ENCODE measurements at regions not wholly inside any gene's neighbourhood (a gene's known extent, or its start where the extent isn't known, plus 50 kb on each side); places are given as distances from the start of the nearest gene placed in this dataset.
"Not testable (repeated sequence)": the region's sequence is repeated elsewhere in the genome, so short reads cannot be mapped to it uniquely, and the experiment has no call there.

DNA sequence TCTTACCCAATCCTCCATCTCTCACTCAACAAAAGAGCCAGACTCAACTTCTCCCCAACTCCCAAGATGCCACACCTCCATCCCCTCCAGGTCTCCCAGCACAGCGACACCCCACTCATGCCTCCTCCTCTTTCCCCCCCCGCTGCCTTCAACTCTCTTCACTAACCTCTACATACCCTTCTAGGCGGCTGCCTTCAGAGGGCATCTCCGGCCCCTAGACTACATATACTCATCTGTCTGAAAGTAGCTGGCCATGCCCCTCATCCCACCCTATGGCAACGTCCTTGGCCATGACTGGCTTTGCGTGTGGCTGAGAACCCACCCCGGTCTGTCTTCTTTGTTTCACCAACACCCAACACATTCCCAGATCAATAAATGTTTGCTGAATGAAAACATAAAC is 81.7 kb upstream of the TMEM45B start:
- no peaks in the 10 kb centered on the region for H3K4me1 Mint-ChIP-seq
- H3K27ac Mint-ChIP-seq: no peak overlapping the region
- H3K36me3 Mint-ChIP-seq: no peaks in the 10 kb centered on the region
- H3K4me3 Mint-ChIP-seq: no peak overlapping the region
- H3K9me3 Mint-ChIP-seq: no peaks in the 10 kb centered on the region
- ATAC-seq: no peak
- no peak for DNase-seq (ENCODE audit: low spot score in 2 of 2)

DNA sequence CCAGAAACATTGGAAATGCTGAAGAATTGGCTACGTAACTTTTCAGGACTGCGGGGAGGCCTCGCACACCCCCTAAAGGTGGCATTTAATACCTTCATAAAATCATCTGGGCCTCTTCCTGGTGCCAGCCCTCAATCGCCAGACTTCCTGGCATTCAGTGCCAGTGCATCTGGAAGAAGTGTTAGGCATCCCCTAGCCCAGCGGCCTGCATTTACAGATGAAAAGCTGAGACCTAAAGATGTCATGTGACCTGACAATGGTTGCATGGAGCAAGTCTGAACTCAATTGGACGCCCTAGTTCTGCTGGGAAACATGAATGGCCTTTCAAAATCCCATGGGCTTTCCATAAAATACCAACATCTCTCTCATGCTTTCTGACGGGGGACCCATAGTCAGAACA is 81.0 kb upstream of the TMEM45B start:
- no peak for DNase-seq (ENCODE audit: low spot score in 2 of 2)
- no peaks in the 10 kb centered on the region for H3K4me1 Mint-ChIP-seq
- no peak overlapping the region for H3K4me3 Mint-ChIP-seq
- H3K36me3 Mint-ChIP-seq: no peaks in the 10 kb centered on the region
- no peak overlapping the region for H3K27ac Mint-ChIP-seq
- ATAC-seq: no peak
- H3K9me3 Mint-ChIP-seq: no peaks in the 10 kb centered on the region

DNA sequence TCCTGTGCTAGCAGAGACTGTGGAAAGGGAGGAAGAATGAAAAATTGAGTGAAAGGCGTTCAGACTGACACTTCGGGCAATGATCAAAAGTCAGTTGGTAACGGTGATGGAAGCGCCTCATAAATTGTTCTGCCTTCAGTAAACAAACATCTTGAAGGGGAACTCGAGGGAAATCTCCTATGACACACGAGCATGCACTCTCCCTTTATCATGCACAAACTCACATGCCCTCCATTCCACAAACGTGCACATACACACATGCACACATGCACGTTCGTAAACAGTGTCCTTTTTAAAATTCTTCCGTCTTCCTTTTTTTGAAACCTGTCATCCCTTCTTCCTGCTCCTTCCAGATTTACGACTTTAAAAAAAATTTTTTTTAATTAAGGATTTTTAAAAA is 77.8 kb upstream of the TMEM45B start:
- DNase-seq (ENCODE audit: low spot score in 2 of 2): no peak

DNA sequence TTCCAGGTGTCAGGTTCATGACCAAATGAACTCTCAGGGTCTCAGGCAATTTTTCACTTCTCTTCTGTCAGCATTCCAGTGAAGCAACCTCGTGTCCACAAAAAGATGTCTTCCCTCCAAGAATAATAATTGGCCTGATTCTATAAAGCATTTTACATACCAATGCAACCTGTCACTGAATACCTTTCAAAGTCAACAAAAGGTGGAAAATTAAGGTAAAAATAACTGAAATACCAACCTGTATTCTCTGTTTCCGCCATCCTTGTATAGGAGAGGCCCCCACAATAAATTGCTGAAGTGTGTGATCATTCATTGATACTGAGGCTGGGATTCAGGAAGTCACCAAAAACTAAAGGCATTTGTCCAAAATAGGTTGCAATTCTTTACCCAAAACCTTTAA is 77.4 kb upstream of the TMEM45B start:
- H3K4me1 Mint-ChIP-seq: no peaks in the 10 kb centered on the region
- no peaks in the 10 kb centered on the region for H3K36me3 Mint-ChIP-seq

More for the DNA sequence above, 77.8 kb upstream of the TMEM45B start:
- no peak overlapping the region for H3K27ac Mint-ChIP-seq
- no peaks in the 10 kb centered on the region for H3K4me1 Mint-ChIP-seq
- no peaks in the 10 kb centered on the region for H3K36me3 Mint-ChIP-seq
- no peak for ATAC-seq
- H3K4me3 Mint-ChIP-seq: no peak overlapping the region
- no peaks in the 10 kb centered on the region for H3K9me3 Mint-ChIP-seq

DNA sequence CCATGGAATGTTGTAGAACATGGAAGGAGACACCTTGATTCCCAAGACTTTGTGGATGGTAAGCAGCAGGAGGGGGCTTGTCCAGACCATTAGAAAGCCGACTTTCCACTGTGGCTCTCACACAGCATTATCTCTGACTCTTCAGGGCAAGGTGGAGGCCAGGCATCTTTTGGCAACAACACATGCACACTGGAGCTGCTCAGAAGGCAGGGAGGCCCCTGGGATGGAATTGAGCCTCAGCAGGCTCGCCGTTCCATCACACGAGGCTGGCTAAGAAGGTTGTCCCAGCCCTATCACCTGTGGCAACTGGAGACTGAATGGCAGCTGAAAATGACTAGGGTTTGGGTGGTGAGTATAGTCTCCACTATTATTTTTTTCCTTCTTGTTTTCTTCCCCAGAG is 76.3 kb upstream of the TMEM45B start:
- no peaks in the 10 kb centered on the region for H3K36me3 Mint-ChIP-seq
- no peaks in the 10 kb centered on the region for H3K9me3 Mint-ChIP-seq
- no peak for ATAC-seq
- no peak overlapping the region for H3K27ac Mint-ChIP-seq
- H3K4me3 Mint-ChIP-seq: no peak overlapping the region
- H3K4me1 Mint-ChIP-seq: no peaks in the 10 kb centered on the region
- DNase-seq (ENCODE audit: low spot score in 2 of 2): no peak

More for the DNA sequence above, 77.4 kb upstream of the TMEM45B start:
- H3K9me3 Mint-ChIP-seq: no peaks in the 10 kb centered on the region
- ATAC-seq (no peak), DNase-seq (ENCODE audit: low spot score in 2 of 2) (no peak)
- no peak overlapping the region for H3K4me3 Mint-ChIP-seq
- no peak overlapping the region for H3K27ac Mint-ChIP-seq

DNA sequence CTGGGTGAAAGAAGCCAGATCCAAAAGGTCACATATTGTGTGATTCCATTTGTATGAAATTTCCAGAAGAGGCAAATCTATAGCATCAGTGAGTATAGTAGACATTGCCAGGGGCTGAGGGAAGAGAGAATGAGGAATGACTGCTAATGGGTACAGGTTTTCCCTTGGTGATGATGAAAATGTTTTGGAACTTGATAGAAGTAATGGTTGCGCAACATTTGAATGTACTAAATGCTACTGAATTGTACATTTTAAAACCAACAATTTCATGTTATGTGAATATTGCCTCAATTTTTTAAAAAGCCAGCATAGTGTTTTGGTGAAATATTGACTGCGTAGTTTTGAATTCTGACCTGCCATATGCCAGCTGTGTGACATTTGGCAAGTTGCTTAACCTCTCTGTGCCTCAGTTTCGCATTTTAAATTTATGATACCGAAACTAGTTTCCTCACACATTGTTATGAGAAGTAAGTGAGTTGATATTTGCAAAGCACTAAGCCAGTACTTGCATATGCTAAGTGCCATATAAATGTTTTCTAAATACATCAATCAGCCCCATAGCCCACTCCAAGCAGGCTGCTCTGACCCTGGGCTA is 75.4 kb upstream of the TMEM45B start:
- ATAC-seq: no peak
- Mint-ChIP-seq H3K9me3 (no peaks in the 10 kb centered on the region), H3K4me1 (no peaks in the 10 kb centered on the region), H3K4me3 (no peak overlapping the region), H3K36me3 (no peaks in the 10 kb centered on the region), H3K27ac (no peak overlapping the region)
- DNase-seq (ENCODE audit: low spot score in 2 of 2): no peak

DNA sequence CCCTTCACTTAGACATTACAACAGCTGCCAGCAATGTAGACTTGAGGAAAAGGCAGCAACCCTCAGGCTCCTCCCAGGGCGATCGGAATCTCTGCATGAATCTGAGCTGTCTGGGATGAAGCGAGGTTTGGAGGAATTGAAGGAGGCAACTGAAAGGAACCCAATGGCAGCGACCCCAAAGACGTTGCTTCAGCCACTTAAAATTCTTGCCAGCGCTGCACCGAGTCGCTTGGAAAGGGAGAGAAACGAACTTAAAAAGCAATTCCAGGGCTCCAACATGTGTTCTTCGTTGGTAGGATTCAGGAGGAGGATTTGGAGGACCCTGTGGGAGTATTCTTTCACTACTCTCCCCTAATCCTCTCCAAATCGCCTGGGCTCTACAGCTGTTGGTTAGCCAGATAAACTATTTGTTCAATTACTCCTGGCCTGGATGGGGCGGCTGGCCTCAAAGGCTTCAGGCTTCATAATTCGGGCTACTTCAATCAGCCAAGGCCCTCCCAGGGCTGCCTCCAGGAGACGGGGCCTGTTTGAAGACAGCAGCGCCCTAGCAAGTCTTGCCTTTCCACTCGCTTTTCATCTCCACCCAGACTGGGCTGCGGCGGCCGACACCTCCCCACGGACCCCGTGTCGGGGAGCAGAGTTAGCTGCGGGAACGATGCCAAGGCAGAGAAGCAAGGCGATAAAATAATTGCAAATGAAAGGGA is 72.4 kb upstream of the TMEM45B start:
- Mint-ChIP-seq H3K9me3 (no peaks in the 10 kb centered on the region), H3K27ac (no peak overlapping the region), H3K4me3 (no peak overlapping the region), H3K36me3 (no peaks in the 10 kb centered on the region), H3K4me1 (no peaks in the 10 kb centered on the region)
- ATAC-seq (no peak), DNase-seq (ENCODE audit: low spot score in 2 of 2) (no peak)

DNA sequence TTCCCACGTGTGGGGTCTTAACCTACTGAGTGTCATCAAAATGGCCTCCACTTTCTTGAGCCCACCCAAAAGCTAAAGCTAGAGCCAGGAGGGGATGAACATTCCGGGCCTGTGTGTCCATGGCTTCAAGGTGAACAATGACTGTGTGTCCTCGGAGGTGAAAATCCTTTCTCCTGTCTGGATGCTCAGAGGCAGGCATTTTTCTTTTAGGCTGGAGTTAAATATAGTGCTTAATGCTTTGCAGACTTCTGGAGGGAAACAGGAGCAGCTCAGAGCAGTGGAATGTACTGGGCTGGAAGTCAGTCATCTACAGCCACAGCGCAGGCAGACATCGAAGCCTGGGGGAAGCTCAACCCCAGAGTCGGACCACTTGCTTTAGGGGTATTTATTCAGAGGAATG is 68.6 kb upstream of the TMEM45B start:
- Mint-ChIP-seq H3K4me3 (no peak overlapping the region), H3K9me3 (no peaks in the 10 kb centered on the region), H3K36me3 (no peaks in the 10 kb centered on the region), H3K4me1 (no peaks in the 10 kb centered on the region), H3K27ac (no peak overlapping the region)
- DNase-seq (ENCODE audit: low spot score in 2 of 2): no peak
- ATAC-seq: no peak

DNA sequence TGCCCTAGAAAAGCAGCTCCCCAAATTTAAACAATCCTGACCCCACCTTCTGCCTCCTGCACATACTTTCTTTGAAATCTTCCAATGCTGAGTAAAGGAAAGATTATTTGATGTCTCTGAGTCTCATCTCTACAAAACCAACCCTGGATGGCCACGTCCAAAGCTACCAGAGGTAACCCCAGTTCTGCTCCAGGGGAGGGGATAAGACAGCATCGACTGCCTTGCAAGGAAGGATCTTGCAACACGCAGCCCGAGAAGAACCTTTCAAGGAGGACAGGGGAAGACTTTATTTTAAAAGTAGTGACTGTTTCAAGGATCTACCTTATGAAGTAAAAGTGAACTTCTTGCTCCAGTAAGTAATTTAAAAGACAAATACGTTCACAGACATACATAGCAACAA is 66.5 kb upstream of the TMEM45B start:
- no peak overlapping the region for H3K27ac Mint-ChIP-seq
- ATAC-seq (no peak), DNase-seq (ENCODE audit: low spot score in 2 of 2) (no peak)
- H3K4me1 Mint-ChIP-seq: no peaks in the 10 kb centered on the region
- H3K4me3 Mint-ChIP-seq: no peak overlapping the region
- no peaks in the 10 kb centered on the region for H3K9me3 Mint-ChIP-seq
- H3K36me3 Mint-ChIP-seq: no peaks in the 10 kb centered on the region

DNA sequence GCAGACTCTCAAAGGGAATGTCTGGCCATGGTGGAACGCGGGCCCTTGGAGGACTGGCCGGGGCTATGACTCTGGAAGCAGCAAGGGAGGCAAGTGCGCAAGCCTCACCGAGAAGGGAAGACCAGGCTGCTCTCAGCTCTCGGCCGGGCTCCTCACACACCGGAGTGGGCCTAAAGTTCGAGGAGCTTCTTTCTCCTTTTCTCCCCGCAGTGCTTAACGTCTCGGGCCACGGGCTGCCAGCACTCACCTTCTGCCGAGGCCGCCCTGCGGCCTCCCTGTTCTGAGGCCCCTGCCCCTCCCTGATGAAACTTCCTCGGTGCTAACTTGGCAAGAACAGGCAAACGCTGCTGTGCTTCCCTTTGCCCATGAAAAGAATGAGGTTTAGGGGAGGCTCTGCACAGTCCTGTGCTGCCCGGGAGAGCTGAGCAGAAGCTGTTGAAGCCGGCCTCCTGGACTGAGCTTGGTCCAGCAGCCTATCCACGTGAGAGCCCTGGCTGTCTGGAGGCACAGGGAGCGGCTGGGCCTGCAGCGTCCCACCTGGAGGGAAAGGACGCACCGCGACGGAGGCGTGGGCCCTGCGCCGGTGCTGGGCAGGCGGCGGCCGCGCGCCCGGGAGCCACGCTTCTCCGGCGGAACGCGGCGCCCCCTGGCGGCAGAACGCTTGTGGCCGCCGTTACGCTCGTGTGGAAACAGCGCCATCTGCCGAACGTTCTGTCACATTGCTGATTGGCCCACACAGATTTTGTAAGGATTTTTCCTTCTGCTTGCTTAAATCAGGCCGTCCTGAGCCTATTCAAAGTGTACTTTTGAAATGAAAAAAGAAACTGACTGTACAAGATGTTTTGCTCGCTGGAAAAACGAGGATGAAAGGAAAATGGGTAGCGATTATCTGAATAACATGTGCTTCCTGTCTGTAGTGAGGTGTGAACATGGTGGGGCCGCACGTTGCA is 65.0 kb upstream of the TMEM45B start:
- DNase-seq (ENCODE audit: low spot score in 2 of 2) (peak; percentile 79 to 86), ATAC-seq (peak; percentile 84)
- H3K36me3 Mint-ChIP-seq: no peaks in the 10 kb centered on the region
- H3K9me3 Mint-ChIP-seq: no peaks in the 10 kb centered on the region
- no peaks in the 10 kb centered on the region for H3K4me1 Mint-ChIP-seq
- H3K4me3 Mint-ChIP-seq: no peak overlapping the region
- H3K27ac Mint-ChIP-seq: no peak overlapping the region

DNA sequence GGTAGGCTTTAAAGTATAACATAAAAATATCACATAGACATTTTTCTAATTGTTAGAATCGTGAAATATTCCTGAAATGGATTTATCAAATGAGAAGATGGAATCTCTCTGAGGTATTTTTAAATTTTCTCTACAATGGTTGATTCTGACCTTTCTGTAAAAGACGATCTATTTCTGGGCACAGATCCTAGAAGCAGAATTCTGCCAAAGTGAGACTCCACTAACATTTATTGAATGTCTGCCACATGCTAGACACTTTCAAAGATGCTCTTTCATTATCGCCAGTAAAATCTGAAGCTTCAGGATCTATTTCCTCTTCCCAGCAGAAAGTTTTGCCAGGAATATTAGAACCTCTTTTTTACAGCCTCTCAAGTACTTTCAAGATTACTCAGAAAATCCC is 64.1 kb upstream of the TMEM45B start:
- Mint-ChIP-seq H3K36me3 (no peaks in the 10 kb centered on the region), H3K27ac (no peak overlapping the region), H3K4me1 (no peaks in the 10 kb centered on the region), H3K9me3 (no peaks in the 10 kb centered on the region), H3K4me3 (no peak overlapping the region)
- no peak for DNase-seq (ENCODE audit: low spot score in 2 of 2)
- ATAC-seq: no peak

DNA sequence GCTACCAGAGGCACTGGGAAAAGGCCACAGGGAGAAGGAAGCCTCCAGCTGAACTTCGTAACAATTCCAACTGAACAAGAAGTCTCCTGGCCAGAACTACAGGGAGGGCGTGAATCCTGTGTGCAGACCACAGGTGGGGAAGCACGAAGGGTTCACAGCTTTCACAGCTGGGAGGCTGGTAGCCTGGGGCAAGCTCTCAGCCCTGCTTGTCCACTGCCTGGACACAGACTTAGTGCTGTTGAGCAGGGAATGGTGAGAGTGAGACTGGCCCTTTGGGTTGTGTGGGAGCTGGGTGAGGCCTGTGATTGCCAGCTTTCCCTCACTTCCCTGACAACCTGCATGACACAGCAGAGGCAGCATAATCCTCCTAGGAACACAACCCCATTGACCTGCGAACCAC is 52.1 kb upstream of the TMEM45B start:
- not testable (repeated sequence) for ATAC-seq; H3K9me3 Mint-ChIP-seq; H3K4me3 Mint-ChIP-seq; DNase-seq (ENCODE audit: low spot score in 2 of 2); H3K27ac Mint-ChIP-seq; H3K4me1 Mint-ChIP-seq; H3K36me3 Mint-ChIP-seq

DNA sequence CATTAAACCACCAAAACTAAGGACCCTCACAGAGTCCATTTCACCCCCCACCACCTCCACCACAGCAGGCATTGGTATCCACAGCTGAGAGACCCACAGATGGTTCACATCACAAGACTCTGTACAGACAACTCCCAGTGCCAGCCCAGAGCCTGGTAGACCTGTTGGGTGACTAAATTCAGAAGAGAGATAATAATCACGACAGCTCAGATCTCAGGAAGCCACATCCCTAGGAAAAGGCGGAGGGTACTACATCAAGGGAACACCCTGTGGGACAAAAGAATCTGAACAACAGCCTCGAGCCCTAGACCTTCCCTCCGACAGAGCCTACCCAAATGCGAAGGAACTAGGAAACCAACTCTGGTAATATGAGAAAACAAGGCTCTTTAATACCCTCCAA is 51.4 kb upstream of the TMEM45B start:
- ATAC-seq: not testable (repeated sequence)

More for the DNA sequence above, 51.4 kb upstream of the TMEM45B start:
- H3K36me3 Mint-ChIP-seq; H3K9me3 Mint-ChIP-seq; H3K4me3 Mint-ChIP-seq; H3K4me1 Mint-ChIP-seq; H3K27ac Mint-ChIP-seq; DNase-seq (ENCODE audit: low spot score in 2 of 2): not testable (repeated sequence)
